ENCODE measurements at regions not wholly inside any gene's neighbourhood (a gene's known extent, or its start where the extent isn't known, plus 50 kb on each side); places are given as distances from the start of the nearest gene placed in this dataset.

GRCh38 chr13:44157606-44158005 lies 216.0 kb upstream of the SERP2 start:
- no peak for DNase-seq

DNA sequence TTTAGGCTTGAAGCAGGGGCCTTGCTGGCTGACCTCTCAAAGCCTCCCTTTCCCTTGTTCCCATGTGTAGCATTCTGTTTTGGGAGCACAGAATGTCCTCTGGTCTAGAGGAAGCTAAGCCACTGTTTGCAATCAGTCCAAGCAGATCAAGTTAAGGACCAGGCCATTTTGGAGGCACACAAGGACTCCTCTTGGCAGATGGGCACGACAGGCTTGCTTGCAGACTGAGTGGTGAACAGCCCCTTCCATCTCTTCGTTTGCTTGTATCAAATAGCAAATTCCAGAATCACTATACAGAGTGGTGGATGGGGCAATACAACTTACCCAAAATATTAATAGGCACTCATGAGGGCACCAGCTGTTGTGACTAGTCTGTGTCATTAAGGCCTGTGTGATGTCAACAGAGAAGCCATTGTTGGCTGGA lies 215.5 kb upstream of the SERP2 start:
- DNase-seq = no peak

- DNase-seq = no peak
These were observed 214.6 kb upstream of the SERP2 start for GRCh38 chr13:44158881-44159632.

GRCh38 chr13:44159633-44160279 lies 213.9 kb upstream of the SERP2 start:
- DNase-seq = no peak

- no peak for DNase-seq
These were observed 212.9 kb upstream of the SERP2 start for GRCh38 chr13:44160591-44161191.

DNA sequence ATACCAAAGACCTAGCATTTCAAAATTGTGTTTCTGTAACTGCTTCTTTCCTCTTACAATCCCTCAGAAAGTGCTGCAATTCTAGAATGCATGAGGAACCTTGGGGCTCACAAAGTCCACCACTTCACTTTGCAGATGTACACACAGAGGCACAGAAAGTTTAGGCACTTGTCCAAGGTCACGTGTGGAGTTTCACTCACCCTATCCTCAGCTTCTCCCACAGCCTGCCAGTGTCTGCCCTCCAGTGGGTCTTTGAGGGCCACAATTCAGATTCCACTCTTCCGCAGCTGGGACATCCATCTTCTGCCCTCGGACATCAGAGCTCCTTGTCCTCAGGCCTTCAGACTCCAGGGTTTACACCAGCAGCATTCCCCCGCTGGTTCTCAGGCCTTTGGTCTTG lies 210.5 kb upstream of the SERP2 start:
- no peak for DNase-seq

DNA sequence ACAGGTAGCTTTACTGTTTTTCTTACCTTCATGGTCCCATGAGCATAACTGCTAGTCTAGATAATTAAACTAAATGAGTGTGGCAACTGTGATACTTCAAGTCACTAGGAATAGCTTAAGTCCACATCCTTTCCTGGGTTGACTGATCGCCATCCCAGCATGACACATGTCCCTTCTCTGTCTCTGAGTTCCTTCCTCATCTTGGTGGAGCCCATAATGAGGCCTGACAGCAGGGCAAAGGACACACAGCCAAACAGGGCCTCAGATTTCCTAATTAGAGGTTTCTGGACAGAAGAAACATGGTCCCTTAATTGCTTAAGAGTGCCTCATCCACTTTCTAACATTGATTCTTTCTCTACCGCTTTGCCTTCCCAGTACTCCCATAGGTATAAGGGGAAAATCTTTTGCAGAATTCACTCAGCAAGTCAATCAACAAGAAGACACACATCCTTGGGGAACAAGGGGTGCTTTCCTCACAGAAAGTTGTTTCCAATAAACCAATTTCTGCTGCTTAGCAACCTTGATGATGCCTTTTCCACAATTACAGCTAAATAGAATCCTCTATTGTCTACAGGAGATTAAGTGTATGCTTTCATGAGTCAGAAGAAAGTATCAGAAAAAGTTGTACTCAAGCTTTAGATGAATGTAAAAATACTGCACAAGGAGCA lies 208.3 kb upstream of the SERP2 start:
- no peak for DNase-seq

- DNase-seq = no peak
These were observed 207.6 kb upstream of the SERP2 start for GRCh38 chr13:44165889-44166496.

DNA sequence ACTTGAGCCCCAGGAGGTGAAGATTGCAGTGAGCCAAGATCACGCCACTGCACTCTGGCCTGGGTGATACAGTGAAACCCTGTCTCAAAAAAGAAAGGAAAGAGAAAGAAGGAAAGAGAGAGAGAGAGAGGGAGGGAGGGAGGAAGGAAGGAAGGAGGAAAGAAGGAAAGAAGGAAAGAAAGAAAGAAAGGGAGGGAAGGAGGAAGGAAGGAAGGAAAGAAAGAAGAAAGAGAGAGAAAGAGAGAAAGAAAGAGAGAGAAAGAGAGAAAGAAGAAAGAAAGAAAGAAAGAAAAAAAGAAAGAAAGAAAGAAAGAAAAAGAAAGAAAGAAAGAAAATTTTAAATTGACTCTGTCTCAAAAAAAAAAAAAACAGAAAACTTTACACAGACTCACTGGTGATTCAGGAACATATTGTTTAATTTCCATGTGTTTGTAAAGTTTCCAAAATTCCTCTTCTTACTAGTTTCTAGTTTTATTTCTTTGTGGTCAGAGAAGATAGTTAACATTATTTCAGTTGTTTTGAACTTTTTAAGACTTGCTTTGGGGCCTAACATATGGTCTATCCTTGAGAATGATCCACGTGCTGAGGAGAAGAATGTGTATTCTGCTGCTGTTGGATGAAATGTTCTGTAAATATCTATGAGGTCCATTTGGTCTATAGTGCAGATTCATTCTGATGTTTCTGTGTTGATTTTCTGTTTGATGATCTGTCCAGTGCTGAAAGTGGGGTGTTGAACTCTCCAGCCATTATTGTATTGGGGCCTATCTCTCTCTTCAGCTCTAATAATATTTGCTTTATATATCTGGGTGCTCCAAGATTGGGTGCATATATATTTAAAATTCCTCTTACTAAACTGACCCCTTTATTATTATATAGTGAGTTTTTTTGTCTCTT lies 204.4 kb upstream of the SERP2 start:
- DNase-seq = no peak

- DNase-seq = no peak
These were observed 202.9 kb upstream of the SERP2 start for GRCh38 chr13:44170731-44171130.

DNA sequence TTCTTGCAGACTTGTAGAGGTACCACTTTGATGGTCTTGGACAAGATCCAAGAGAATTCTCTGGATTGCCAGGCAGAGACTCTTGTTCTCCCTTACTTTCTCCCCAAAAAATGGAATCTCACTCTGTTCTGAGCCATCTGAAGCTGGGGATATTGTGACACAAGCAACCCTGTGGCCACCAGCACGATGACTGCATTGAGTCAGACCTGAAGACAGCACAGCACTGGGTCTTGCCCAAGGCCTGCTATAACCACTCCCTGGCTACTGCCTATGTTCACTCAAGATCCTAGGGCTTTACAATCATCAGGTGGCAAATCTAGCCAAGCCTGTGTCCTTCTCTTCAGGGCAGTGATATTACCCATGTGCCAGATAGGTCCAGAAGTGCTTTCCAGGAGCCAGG lies 202.5 kb upstream of the SERP2 start:
- DNase-seq = no peak

DNA sequence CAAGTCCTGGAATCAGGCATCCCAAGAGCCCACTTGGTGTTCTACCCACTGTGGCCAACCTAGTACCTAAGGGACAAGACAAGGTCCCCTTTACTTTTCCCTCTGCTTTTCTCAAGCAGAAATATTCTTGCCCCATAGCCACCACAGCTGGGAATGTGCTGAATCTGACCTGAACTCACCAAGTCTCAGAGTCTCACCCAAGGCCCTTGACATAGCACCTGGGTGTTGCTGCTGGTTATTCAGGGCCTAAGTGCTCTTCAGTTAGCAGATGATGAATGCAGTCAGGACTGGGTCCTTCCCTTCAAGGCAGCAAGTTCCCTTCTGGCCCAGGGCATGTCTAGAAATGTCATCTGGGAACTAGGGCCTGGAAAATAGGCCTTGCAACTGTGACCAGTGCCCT lies 201.8 kb upstream of the SERP2 start:
- DNase-seq = no peak

DNA sequence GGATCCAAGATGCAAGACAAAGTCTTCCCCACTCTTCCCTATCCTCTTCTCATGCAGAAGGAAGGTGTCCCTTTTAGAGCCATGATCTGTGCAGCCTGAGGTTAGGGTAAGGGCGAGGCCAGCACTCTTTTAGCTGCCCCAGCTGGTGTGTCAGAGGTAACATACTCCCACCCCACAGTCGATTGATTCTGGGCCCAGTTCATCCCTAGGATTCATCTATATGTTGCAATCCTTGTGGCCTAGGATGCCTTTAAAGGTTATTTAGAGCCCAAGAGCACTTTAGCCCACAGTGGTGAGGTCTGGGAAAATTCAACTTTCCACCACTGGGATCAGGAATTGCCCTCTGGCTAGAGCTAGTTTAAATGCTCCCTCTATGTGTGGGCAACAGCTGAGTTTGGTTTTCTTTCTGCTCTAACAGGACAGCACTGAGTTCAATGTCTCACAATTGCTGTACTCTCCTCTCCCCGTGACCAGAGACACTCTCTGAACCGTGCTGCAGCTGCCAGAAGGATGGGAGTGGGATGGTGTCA lies 201.3 kb upstream of the SERP2 start:
- no peak for DNase-seq

GRCh38 chr13:44174769-44175425 lies 198.7 kb upstream of the SERP2 start:
- DNase-seq = no peak

- no peak for DNase-seq
These were observed 197.5 kb upstream of the SERP2 start for GRCh38 chr13:44176173-44176572.

GRCh38 chr13:44180876-44181536 lies 192.6 kb upstream of the SERP2 start:
- DNase-seq = no peak

GRCh38 chr13:44181931-44182330 lies 191.7 kb upstream of the SERP2 start:
- no peak for DNase-seq

DNA sequence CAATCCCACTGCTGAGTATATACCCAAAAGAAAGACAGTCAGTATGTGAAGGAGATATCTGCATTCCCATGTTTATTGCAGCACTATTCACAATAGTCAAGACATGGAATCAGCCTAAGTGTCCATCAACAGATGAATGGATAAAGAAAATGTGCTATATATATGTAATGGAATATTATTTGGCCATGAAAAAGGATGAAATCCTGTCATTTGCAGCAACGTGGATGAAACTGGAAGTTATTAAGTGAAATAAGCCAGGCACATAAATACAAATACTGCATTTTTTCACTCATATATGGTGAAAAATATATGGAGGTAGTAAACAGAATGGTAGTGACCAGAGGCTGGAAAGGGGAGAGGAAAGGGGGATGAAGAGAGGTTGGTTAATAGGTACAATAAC lies 188.9 kb upstream of the SERP2 start:
- no peak for DNase-seq

DNA sequence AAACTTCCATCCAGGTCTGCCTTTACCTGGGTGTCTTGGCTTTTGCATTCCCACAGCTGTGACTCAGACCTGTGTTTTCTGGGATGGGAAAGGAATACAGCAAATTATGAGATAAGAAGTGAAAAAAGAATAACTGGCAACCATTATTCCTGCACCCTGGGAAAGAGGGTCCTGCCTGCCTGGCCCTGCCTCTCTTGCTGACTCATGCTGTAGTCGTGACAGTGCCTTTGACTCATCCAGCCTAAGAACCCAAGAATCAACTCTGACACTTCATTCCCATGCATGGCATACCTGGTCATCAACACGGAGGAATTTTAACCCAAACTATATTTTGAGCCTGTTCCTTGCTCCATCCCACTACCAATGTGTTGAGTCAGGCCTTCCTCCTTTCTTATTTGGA lies 185.4 kb upstream of the SERP2 start:
- no peak for DNase-seq

- no peak for DNase-seq
These were observed 184.5 kb upstream of the SERP2 start for GRCh38 chr13:44189085-44189484.

- no peak for DNase-seq
These were observed 182.5 kb upstream of the SERP2 start for GRCh38 chr13:44191103-44191502.

Measured in CD4-positive, alpha-beta T cell treated with Interleukin-17A for 1 hour (primary cell).